Glutamatergic neuron (in vitro differentiated cells): ENCODE measurements at regions not wholly inside any gene's neighbourhood (a gene's known extent, or its start where the extent isn't known, plus 50 kb on each side); places are given as distances from the start of the nearest gene placed in this dataset.
"Not testable (repeated sequence)": the region's sequence is repeated elsewhere in the genome, so short reads cannot be mapped to it uniquely, and the experiment has no call there.

ENCODE experiments used
- DNase-seq: peaks from one replicate; pipeline ENCODE4 v3.0.0; 2022
- H3K27ac Mint-ChIP-seq: one replicate; pipeline ENCODE4 v1.8.0; 2020; ENCODE audit warnings: mild to moderate bottlenecking, mixed read lengths, inconsistent platforms; ENCODE audit not compliant: unreplicated experiment
- H3K27me3 Mint-ChIP-seq: one replicate; pipeline ENCODE4 v1.8.0; 2020; ENCODE audit warnings: mild to moderate bottlenecking, moderate library complexity, mixed read lengths, inconsistent platforms; ENCODE audit not compliant: unreplicated experiment
- H3K36me3 Mint-ChIP-seq: one replicate; pipeline ENCODE4 v1.8.0; 2020; ENCODE audit warnings: mild to moderate bottlenecking, mixed read lengths, inconsistent platforms; ENCODE audit not compliant: unreplicated experiment
- H3K4me1 Mint-ChIP-seq: one replicate; pipeline ENCODE4 v1.8.0; 2020; ENCODE audit warnings: mild to moderate bottlenecking, low read depth, mixed read lengths, inconsistent platforms; ENCODE audit not compliant: unreplicated experiment
- H3K4me3 Mint-ChIP-seq: one replicate; pipeline ENCODE4 v1.8.0; 2020; ENCODE audit warnings: mild to moderate bottlenecking, mixed read lengths, inconsistent platforms; ENCODE audit not compliant: unreplicated experiment
- H3K9me3 Mint-ChIP-seq: one replicate; pipeline ENCODE4 v1.8.0; 2020; ENCODE audit warnings: mild to moderate bottlenecking, moderate library complexity, mixed read lengths, inconsistent platforms; ENCODE audit not compliant: unreplicated experiment
- TF ChIP-seq, protein P1 (sequence below): fragments of 200-600 bp; sonication (generic); IDR thresholded peaks from one replicate; pipeline ENCODE4 v1.5.0; 2021; ENCODE audit not compliant: partially characterized antibody, unreplicated experiment

DNA sequence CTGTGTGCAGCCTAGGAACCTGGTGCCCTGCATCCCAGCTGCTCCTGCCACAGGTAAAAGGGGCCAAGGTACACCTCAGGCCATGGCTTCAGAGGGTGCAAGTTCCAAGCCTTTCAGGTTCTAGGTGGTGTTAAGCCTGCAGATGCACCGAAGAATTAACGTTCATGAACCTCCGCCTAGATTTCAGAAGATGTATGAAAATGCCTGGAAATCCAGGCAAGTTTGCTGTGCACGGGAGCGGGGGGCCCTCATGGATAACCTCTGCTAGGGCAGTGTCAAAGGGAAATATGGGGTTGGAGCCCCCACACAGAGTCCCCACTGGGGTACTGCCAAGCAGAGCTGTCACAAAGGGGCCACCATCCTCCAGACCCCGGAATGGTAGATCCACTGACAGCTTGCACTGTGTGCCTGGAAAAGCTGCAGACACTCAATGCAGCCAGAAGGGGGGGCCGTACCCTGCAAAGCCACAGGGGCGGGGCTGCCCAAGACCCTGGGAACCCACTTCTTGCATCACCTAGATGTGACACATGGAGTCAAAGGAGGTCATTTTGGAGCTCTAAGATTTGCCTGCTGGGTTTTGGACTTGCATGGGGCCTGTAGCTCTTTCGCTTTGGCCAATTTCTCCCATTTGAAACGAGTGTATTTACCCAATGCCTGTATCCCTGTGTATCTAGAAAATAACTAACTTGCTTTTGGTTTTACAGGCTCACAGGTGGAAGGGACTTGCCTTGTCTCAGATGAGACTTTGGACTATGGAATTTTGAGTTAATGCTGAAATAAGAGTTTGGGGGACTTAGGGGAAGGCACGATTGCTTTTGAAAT is 145.2 kb upstream of the C1QTNF3 start:
- H3K4me3 Mint-ChIP-seq = not testable (repeated sequence)
- TF ChIP-seq, protein P1, sequence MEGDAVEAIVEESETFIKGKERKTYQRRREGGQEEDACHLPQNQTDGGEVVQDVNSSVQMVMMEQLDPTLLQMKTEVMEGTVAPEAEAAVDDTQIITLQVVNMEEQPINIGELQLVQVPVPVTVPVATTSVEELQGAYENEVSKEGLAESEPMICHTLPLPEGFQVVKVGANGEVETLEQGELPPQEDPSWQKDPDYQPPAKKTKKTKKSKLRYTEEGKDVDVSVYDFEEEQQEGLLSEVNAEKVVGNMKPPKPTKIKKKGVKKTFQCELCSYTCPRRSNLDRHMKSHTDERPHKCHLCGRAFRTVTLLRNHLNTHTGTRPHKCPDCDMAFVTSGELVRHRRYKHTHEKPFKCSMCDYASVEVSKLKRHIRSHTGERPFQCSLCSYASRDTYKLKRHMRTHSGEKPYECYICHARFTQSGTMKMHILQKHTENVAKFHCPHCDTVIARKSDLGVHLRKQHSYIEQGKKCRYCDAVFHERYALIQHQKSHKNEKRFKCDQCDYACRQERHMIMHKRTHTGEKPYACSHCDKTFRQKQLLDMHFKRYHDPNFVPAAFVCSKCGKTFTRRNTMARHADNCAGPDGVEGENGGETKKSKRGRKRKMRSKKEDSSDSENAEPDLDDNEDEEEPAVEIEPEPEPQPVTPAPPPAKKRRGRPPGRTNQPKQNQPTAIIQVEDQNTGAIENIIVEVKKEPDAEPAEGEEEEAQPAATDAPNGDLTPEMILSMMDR = peak; percentile 50
- H3K36me3 Mint-ChIP-seq = peaks cover 20% of the 10 kb centered on the region

DNA sequence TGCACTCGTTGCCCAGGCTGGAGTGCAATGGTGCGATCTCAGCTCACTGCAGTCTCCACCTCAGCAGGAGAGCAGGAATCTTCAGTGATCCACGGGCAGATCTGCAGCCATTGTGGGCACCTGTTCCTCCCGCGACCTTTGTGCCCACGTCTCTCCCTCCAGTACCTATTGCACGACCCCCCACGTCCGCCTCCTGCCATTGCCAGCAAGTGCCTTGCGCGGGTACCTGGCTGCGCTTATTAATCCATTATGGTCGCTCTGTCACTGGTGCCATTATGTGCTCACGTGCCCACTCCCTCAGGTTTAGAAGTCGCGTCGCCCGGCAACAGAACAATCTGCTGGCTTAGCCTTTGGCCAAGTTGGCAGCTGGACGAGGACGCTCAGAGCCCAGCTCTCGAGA is 146.2 kb upstream of the C1QTNF3 start:
- Mint-ChIP-seq H3K36me3 (peaks cover 20% of the 10 kb centered on the region), H3K4me1 (peaks cover 23% of the 10 kb centered on the region), H3K9me3 (peaks cover 22% of the 10 kb centered on the region), H3K27me3 (peaks cover 15% of the 10 kb centered on the region)
- peak; percentile 29 for DNase-seq
- not testable (repeated sequence) for H3K27ac Mint-ChIP-seq, H3K4me3 Mint-ChIP-seq

More for the DNA sequence above, 145.2 kb upstream of the C1QTNF3 start:
- peaks cover 14% of the 10 kb centered on the region for H3K27me3 Mint-ChIP-seq
- H3K4me1 Mint-ChIP-seq = peaks cover 20% of the 10 kb centered on the region
- DNase-seq = peak; percentile 77
- H3K27ac Mint-ChIP-seq = not testable (repeated sequence)
- peaks cover 19% of the 10 kb centered on the region for H3K9me3 Mint-ChIP-seq

DNA sequence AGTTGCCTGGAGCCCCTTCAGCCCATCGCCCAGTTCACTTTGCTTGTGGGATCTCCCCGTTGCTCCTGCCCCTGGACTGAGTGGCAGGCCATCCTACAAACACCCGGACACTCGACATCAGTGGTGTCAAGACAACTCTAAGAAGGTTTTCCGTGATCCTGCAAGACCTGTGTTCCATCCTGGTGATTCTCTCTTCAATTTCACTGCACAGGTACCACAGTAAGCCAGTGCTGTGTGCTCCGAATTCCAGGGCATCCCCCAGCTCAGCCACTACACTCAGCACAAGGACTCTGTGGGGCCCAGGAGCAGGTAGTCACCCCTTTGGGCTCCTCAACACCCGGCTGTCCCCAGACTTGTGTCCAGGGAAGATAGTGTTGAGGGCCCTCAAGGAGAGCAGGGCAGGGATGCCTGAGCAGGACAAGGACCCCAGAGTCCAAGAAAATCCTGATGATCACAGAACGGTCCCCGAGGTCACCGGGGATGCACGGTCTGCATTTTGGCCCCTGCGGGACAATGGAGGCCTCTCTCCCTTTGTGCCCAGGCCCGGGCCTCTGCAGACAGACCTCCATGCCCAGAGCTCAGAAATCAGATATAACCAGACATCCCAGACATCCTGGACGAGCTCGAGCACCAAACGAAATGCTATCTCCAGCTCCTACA is 146.9 kb upstream of the C1QTNF3 start:
- DNase-seq = peak; percentile 19
- peak overlapping the region; percentile 1 for H3K27ac Mint-ChIP-seq
- H3K4me1 Mint-ChIP-seq = peaks cover 23% of the 10 kb centered on the region
- H3K4me3 Mint-ChIP-seq = not testable (repeated sequence)
- H3K27me3 Mint-ChIP-seq = peaks cover 15% of the 10 kb centered on the region
- peaks cover 22% of the 10 kb centered on the region for H3K9me3 Mint-ChIP-seq
- peaks cover 20% of the 10 kb centered on the region for H3K36me3 Mint-ChIP-seq

DNA sequence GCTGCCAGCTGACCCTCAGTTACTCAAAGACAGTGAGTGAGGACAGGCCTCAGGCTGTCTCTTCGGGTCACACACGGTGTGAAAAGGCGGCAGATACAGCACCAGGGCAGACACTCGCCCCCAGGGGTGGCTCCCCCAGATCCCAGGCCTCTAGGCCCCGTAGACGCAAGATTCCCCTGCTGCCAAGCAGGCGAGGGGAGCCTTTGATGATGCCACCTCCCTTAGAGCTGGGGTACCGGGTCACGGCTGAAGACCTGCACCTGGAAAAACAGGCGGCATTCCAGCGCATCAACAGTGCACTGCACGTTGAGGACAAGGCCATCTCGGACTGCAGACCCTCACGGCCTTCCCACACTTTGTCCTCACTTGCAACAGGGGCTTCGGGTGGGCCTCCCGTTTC is 147.5 kb upstream of the C1QTNF3 start:
- Mint-ChIP-seq H3K9me3 (peaks cover 22% of the 10 kb centered on the region), H3K36me3 (peaks cover 20% of the 10 kb centered on the region), H3K4me1 (peaks cover 23% of the 10 kb centered on the region), H3K27me3 (peaks cover 15% of the 10 kb centered on the region)
- DNase-seq = peak; percentile 38
- not testable (repeated sequence) for H3K27ac Mint-ChIP-seq, H3K4me3 Mint-ChIP-seq

DNA sequence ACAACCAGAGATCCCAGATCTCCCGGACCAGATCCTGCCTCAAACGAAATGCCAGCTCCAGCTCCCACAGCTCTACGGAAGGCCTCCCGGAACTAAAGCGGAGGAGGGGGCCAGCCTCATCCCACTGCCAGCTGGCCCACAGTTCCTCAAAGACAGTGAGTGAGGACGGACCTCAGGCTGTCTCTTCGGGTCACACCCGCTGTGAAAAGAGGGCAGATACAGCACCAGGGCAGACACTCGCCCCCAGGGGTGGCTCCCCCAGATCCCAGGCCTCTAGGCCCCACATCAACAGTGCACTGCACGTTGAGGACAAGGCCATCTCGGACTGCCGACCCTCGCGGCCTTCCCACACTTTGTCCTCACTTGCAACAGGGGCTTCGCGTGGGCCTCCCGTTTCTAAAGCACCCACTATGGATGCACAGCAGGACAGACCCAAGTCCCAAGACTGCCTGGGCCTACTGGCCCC is 148.3 kb upstream of the C1QTNF3 start:
- Mint-ChIP-seq H3K36me3 (peaks cover 20% of the 10 kb centered on the region), H3K27ac (peak overlapping the region; percentile 13), H3K9me3 (peaks cover 22% of the 10 kb centered on the region), H3K4me3 (peak overlapping the region; percentile 2), H3K27me3 (peaks cover 15% of the 10 kb centered on the region), H3K4me1 (peaks cover 23% of the 10 kb centered on the region)
- peak; percentile 40 for DNase-seq

DNA sequence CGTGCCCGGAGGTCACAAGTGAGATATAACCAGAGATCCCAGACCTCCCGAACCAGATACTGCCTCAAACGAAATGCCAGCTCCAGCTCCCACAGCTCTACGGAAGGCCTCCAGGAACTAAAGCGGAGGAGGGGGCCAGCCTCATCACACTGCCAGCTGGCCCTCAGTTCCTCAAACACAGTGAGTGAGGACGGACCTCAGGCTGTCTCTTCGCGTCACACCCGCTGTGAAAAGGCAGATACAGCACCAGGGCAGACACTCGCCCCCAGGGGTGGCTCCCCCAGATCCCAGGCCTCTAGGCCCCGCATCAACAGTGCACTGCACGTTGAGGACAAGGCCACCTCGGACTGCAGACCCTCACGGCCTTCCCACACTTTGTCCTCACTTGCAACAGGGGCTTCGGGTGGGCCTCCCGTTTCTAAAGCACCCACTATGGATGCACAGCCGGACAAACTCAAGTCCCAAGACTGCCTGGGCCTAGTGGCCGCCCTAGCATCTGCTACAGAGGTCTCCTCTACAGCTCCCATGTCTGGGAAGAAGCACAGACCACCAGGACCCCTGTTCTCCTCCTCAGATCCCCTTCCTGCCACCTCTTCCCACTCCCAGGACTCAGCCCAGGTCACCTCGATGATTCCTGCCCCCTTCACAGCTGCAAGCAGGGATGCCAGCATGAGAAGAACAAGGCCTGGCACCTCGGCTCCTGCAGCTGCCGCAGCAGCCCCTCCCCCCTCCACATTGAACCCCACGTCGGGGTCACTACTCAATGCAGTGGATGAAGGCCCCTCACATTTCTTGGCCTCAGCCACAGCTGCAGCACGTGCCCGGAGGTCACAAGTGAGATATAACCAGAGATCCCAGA is 149.3 kb upstream of the C1QTNF3 start:
- H3K36me3 Mint-ChIP-seq = peaks cover 16% of the 10 kb centered on the region
- DNase-seq = peak; percentile 54
- H3K27ac Mint-ChIP-seq = peak overlapping the region; percentile 3
- peaks cover 22% of the 10 kb centered on the region for H3K9me3 Mint-ChIP-seq
- peaks cover 15% of the 10 kb centered on the region for H3K27me3 Mint-ChIP-seq
- H3K4me3 Mint-ChIP-seq = not testable (repeated sequence)
- peaks cover 23% of the 10 kb centered on the region for H3K4me1 Mint-ChIP-seq

DNA sequence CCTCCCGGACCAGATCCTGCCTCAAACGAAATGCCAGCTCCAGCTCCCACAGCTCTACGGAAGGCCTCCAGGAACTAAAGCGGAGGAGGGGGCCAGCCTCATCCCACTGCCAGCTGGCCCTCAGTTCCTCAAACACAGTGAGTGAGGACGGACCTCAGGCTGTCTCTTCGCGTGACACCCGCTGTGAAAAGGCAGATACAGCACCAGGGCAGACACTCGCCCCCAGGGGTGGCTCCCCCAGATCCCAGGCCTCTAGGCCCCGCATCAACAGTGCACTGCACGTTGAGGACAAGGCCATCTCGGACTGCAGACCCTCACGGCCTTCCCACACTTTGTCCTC is 149.9 kb upstream of the C1QTNF3 start:
- peaks cover 22% of the 10 kb centered on the region for H3K9me3 Mint-ChIP-seq
- not testable (repeated sequence) for H3K4me3 Mint-ChIP-seq
- peaks cover 15% of the 10 kb centered on the region for H3K27me3 Mint-ChIP-seq
- peaks cover 14% of the 10 kb centered on the region for H3K36me3 Mint-ChIP-seq
- DNase-seq = peak; percentile 28
- H3K27ac Mint-ChIP-seq = peak overlapping the region; percentile 3
- peaks cover 23% of the 10 kb centered on the region for H3K4me1 Mint-ChIP-seq

DNA sequence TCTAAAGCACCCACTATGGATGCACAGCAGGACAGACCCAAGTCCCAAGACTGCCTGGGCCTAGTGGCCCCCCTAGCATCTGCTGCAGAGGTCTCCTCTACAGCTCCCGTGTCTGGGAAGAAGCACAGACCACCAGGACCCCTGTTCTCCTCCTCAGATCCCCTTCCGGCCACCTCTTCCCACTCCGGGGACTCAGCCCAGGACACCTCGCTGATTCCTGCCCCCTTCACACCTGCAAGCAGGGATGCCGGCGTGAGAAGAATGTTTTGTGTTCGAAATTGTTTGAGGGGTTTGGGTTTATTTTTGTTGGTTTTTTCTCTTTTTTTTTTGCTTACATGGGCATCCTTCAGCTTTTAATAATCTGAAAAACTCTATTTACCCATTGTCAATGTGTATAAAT is 150.3 kb upstream of the C1QTNF3 start:
- Mint-ChIP-seq H3K36me3 (peaks cover 14% of the 10 kb centered on the region), H3K27me3 (peaks cover 15% of the 10 kb centered on the region), H3K9me3 (peaks cover 22% of the 10 kb centered on the region), H3K4me1 (peaks cover 23% of the 10 kb centered on the region), H3K4me3 (peak overlapping the region; percentile 1), H3K27ac (peak overlapping the region; percentile 71)
- peak; percentile 25 for DNase-seq

DNA sequence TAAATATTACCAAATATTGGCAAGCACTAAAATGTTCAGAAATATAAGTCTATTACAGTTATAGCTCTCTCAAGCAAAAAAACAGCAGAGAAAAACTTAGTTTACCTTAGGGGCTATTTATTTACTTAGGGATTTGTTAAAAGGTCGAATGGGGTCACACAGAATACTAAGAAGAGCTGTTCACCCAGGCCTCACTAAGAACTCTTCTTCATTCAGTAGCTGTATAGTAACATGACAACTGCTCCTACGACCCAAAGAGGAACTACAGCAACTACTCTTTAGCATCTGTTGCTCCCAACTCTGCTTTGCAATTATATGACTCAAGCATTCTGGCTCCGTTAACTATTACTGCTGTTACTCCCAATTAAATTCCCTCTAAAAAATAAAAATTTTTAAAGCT is 150.8 kb upstream of the C1QTNF3 start:
- Mint-ChIP-seq H3K4me1 (peaks cover 23% of the 10 kb centered on the region), H3K36me3 (peaks cover 14% of the 10 kb centered on the region), H3K27me3 (peaks cover 15% of the 10 kb centered on the region), H3K9me3 (peaks cover 22% of the 10 kb centered on the region)
- H3K4me3 Mint-ChIP-seq, H3K27ac Mint-ChIP-seq, DNase-seq: not testable (repeated sequence)

DNA sequence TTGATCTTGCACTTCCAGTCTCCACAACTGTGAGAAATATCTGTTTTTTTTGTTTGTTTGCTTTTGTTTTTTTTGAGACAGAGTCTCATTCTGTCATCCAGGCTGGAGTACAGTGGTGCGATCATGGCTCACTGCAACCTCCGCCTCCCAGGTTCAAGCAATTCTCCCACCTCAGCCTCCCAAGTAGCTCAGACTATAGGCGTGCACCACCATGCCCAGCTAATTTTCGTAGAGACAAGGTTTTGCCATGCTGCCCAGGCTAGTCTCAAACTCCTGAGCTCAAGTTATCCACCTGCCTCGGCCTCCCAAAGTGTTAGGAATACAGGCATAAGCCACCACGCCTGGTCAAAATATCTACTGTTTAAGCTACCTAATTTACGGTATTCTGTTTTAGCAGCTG is 153.1 kb upstream of the C1QTNF3 start:
- DNase-seq, H3K27ac Mint-ChIP-seq, H3K36me3 Mint-ChIP-seq, H3K4me3 Mint-ChIP-seq: not testable (repeated sequence)
- Mint-ChIP-seq H3K9me3 (peaks cover 15% of the 10 kb centered on the region), H3K4me1 (peaks cover 18% of the 10 kb centered on the region), H3K27me3 (peaks cover 14% of the 10 kb centered on the region)
